Activated CD8-positive, alpha-beta T cell treated with anti-CD3 and anti-CD28 coated beads for 36 hours (primary cell): ENCODE measurements at regions not wholly inside any gene's neighbourhood (a gene's known extent, or its start where the extent isn't known, plus 50 kb on each side); places are given as distances from the start of the nearest gene placed in this dataset.

ENCODE experiments used
- ATAC-seq: fragments of 200-7000 bp; cut with Tn5 transposase; one replicate; pipeline ENCODE4 v1.10.0; 2021; ENCODE audit warnings: mild to moderate bottlenecking, moderate library complexity
- CTCF ChIA-PET: fragments of 350-600 bp; sonication (Branson Sonifier 250); formaldehyde crosslinking; loops from one replicate; lab custom pipeline; 2021; ENCODE audit warnings: antibody characterized with exemption; lab: Charles Lee
- POLR2A ChIA-PET: fragments of 350-600 bp; sonication (Branson Sonifier 250); formaldehyde crosslinking; loops from one replicate; lab custom pipeline; 2021; ENCODE audit warnings: antibody characterized with exemption; lab: Charles Lee
- DNase-seq: peaks from one replicate; pipeline ENCODE4 v3.0.0-alpha.2; 2020
- H3K27ac Mint-ChIP-seq: one replicate; pipeline ENCODE4 v1.8.0; 2021; ENCODE audit warnings: mild to moderate bottlenecking, mixed read lengths
- H3K27me3 Mint-ChIP-seq: one replicate; pipeline ENCODE4 v1.8.0; 2021; ENCODE audit warnings: mixed read lengths
- H3K36me3 Mint-ChIP-seq: one replicate; pipeline ENCODE4 v1.8.0; 2021; ENCODE audit warnings: low read depth, mixed read lengths
- H3K4me1 Mint-ChIP-seq: one replicate; pipeline ENCODE4 v1.8.0; 2021; ENCODE audit warnings: low read depth, mixed read lengths
- H3K4me3 Mint-ChIP-seq: one replicate; pipeline ENCODE4 v1.8.0; 2021; ENCODE audit warnings: mild to moderate bottlenecking, moderate library complexity, mixed read lengths
- H3K9me3 Mint-ChIP-seq: one replicate; pipeline ENCODE4 v1.8.0; 2021; ENCODE audit warnings: mixed read lengths
- intact Hi-C: fragments of 100-400 bp; cut with micrococcal nuclease; formaldehyde crosslinking; loops from one replicate; pipeline ENCODE4 v1.10.0; 2022
- TF ChIP-seq, protein P1 (sequence below): fragments of 200-600 bp; IDR thresholded peaks from one replicate; pipeline ENCODE4 v1.8.0; 2022; ENCODE audit warnings: antibody characterized with exemption, mild to moderate bottlenecking

DNA sequence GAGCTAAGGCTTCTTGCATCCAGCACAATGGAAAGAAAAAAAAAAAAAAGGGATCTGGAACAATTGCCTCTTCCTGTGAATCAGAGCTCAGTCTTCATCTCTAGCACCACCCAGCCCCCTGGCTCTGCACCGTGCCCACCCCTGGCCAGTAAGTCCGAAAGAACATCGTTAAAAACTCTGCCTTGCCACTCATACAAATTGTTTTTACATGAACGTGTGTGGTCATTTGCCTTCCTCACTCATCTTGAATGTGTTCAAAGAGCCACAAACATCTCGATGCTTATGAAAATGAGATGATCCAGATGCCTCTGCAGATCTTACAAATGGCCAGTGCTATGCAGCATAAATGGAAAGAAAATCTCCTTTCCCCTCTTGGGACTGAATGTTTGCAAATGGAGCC lies 400.0 kb upstream of the PPP2R3A start:
- no peak overlapping the region for H3K4me3 Mint-ChIP-seq
- ATAC-seq = no peak
- TF ChIP-seq, protein P1, sequence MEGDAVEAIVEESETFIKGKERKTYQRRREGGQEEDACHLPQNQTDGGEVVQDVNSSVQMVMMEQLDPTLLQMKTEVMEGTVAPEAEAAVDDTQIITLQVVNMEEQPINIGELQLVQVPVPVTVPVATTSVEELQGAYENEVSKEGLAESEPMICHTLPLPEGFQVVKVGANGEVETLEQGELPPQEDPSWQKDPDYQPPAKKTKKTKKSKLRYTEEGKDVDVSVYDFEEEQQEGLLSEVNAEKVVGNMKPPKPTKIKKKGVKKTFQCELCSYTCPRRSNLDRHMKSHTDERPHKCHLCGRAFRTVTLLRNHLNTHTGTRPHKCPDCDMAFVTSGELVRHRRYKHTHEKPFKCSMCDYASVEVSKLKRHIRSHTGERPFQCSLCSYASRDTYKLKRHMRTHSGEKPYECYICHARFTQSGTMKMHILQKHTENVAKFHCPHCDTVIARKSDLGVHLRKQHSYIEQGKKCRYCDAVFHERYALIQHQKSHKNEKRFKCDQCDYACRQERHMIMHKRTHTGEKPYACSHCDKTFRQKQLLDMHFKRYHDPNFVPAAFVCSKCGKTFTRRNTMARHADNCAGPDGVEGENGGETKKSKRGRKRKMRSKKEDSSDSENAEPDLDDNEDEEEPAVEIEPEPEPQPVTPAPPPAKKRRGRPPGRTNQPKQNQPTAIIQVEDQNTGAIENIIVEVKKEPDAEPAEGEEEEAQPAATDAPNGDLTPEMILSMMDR = no peak
- no peak for DNase-seq
- H3K4me1 Mint-ChIP-seq = no peaks in the 10 kb centered on the region
- H3K27ac Mint-ChIP-seq = no peak overlapping the region
- intact Hi-C loops = no loop called here
- no peaks in the 10 kb centered on the region for H3K9me3 Mint-ChIP-seq
- H3K36me3 Mint-ChIP-seq = no peaks in the 10 kb centered on the region
- no peaks in the 10 kb centered on the region for H3K27me3 Mint-ChIP-seq
- ChIA-PET CTCF (no interaction called here), POLR2A (no interaction called here)

DNA sequence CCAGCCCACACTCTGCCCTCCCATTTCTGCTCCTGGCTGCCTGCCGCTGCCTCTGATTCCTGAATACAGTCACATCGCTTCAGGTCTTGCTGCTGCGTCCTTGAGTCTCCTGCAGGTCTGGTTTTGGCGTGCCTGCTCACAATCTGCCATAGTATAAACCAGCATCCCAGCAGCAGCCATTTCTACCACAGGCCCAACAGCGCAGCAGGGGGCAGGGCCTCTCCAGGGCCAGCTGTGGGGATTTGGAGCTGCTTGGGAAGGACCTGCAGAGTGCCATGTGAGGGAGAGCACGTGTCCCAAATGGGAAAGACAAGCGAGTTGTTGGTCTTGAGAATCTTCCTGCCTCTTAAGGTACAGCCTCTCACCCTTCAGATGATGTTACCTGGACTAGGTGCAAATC lies 398.3 kb upstream of the PPP2R3A start:
- no peak for ATAC-seq
- no peaks in the 10 kb centered on the region for H3K4me1 Mint-ChIP-seq
- H3K27ac Mint-ChIP-seq = no peak overlapping the region
- no peak overlapping the region for H3K4me3 Mint-ChIP-seq
- ChIA-PET CTCF (no interaction called here), POLR2A (no interaction called here)
- no peaks in the 10 kb centered on the region for H3K36me3 Mint-ChIP-seq
- no peak for DNase-seq
- no peaks in the 10 kb centered on the region for H3K27me3 Mint-ChIP-seq
- H3K9me3 Mint-ChIP-seq = no peaks in the 10 kb centered on the region
- intact Hi-C loops = no loop called here
- TF ChIP-seq, protein P1 = no peak

DNA sequence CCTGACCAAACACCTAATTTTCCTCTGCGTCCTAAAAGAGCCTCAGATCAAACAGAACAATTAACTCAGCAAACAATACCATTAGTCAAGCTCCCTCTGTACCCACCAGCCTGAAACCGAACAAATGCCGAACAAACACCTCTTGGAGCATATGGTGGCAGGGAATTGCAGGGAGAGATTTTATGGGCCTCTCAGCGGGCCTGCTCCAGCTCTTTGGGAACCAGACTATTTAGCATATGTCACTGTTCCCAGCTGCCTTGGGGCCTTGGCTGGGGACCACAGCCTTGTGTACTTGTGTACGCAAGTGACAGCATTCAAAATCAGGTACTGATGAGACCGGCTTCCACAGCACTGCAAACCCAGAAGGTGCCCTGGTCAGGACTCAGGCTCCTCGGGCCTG lies 388.8 kb upstream of the PPP2R3A start:
- H3K36me3 Mint-ChIP-seq = no peaks in the 10 kb centered on the region
- H3K9me3 Mint-ChIP-seq = no peaks in the 10 kb centered on the region
- no peaks in the 10 kb centered on the region for H3K4me1 Mint-ChIP-seq
- ATAC-seq (no peak), DNase-seq (no peak)
- H3K27ac Mint-ChIP-seq = no peak overlapping the region
- H3K27me3 Mint-ChIP-seq = peaks cover 2% of the 10 kb centered on the region
- no peak overlapping the region for H3K4me3 Mint-ChIP-seq
- intact Hi-C loops = no loop called here
- TF ChIP-seq, protein P1 = no peak
- CTCF ChIA-PET = no interaction called here
- POLR2A ChIA-PET = no interaction called here

DNA sequence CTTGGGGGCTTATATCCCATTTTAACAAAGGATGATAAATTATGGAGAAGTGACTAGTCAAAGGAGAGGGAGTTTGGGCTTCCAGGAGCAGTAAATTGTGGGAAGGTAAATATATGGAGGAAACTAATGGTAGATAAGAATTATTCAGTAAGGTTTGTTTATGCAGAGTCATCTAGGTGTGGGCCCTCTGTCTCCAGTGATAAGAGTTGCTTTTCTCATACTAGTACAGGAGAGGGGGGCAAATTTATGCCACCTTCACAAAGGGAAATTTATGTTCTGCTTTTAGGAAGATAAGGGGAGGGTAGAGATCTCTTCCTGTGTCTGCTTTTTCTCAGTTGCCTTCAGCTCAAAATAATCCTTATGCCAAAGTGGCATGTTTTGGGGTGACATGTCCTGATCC lies 383.7 kb upstream of the PPP2R3A start:
- POLR2A ChIA-PET = no interaction called here
- H3K4me3 Mint-ChIP-seq = no peak overlapping the region
- no peaks in the 10 kb centered on the region for H3K4me1 Mint-ChIP-seq
- CTCF ChIA-PET = no interaction called here
- H3K9me3 Mint-ChIP-seq = no peaks in the 10 kb centered on the region
- no peak overlapping the region for H3K27ac Mint-ChIP-seq
- no peaks in the 10 kb centered on the region for H3K36me3 Mint-ChIP-seq
- ATAC-seq (no peak), DNase-seq (no peak)
- TF ChIP-seq, protein P1 = no peak
- H3K27me3 Mint-ChIP-seq = no peaks in the 10 kb centered on the region
- intact Hi-C loops = no loop called here

DNA sequence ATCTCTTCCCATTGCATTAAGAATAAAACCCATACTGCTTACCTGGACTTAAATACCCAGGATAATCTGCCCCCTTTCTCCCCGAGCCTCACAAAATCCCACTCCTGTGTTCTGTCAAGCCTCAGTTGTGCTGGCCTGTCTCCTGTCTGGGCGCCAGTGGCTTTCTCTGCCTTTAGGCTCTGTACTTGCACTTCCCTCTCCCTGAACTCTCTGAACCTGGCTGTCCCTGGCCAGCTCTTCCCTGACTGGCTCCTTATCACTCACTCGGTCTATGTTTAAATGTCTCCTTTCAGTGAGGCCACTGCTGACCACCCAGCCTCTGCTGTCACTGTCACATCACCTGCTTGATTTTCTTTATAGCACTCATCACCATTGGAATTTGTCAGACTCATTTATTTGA lies 382.7 kb upstream of the PPP2R3A start:
- ChIA-PET POLR2A (no interaction called here), CTCF (no interaction called here)
- intact Hi-C loops = no loop called here
- DNase-seq = no peak
- Mint-ChIP-seq H3K4me3 (no peak overlapping the region), H3K27me3 (no peaks in the 10 kb centered on the region), H3K4me1 (no peaks in the 10 kb centered on the region), H3K27ac (no peak overlapping the region), H3K9me3 (no peaks in the 10 kb centered on the region), H3K36me3 (no peaks in the 10 kb centered on the region)
- no peak for ATAC-seq
- TF ChIP-seq, protein P1 = no peak
